Islet of Langerhans (tissue), 1 donor: ENCODE measurements at regions not wholly inside any gene's neighbourhood (a gene's known extent, or its start where the extent isn't known, plus 50 kb on each side); places are given as distances from the start of the nearest gene placed in this dataset.
"Not testable (repeated sequence)": the region's sequence is repeated elsewhere in the genome, so short reads cannot be mapped to it uniquely, and the experiment has no call there.

ENCODE experiments used
- FAIRE-seq: peaks from one replicate; lab custom pipeline; 2011; peaks lifted over from hg19 to GRCh38; lab: Jason Lieb, UNC

DNA sequence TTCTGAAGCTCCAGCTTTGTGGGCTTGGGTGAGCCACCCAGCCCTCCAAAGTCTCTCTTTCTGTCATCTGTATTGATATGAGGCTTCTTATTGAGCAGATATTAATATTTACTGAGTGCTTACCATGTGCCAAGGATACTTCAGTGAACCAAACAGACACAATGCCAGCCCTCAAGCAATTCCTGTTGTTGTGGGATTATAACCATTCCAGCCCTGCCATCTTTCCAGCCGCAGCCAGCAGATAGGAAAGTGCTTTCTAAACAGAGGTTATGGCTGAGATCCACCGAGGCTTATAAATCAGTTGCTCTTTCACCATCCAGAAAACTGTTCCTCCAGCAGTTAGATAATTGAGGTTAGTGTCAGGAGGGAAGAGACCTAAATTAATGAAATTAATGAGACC is 137.7 kb upstream of the ALDH1B1 start:
- no peak for FAIRE-seq

GRCh38 chr9:38254151-38254550 is 138.4 kb upstream of the ALDH1B1 start:
- no peak for FAIRE-seq

DNA sequence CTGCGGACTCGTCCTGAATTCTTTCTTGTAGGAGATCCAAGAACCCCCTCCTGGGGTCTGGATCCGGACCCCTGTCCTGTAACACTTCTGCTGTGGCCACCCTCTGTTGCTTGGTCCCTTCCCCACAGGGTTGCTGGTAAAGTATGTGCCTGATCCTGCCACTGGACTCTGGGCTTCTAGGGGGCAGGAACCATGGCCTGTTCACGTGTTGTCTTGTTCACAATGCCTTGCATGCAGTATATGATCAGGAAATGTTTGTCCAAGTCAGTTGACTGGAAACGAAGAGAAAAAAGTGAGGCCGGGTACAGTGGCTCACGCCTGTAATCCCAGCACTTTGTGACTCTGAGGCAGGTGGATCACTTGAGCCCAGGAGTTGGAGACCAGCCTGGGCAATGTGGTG is 139.3 kb upstream of the ALDH1B1 start:
- no peak for FAIRE-seq

DNA sequence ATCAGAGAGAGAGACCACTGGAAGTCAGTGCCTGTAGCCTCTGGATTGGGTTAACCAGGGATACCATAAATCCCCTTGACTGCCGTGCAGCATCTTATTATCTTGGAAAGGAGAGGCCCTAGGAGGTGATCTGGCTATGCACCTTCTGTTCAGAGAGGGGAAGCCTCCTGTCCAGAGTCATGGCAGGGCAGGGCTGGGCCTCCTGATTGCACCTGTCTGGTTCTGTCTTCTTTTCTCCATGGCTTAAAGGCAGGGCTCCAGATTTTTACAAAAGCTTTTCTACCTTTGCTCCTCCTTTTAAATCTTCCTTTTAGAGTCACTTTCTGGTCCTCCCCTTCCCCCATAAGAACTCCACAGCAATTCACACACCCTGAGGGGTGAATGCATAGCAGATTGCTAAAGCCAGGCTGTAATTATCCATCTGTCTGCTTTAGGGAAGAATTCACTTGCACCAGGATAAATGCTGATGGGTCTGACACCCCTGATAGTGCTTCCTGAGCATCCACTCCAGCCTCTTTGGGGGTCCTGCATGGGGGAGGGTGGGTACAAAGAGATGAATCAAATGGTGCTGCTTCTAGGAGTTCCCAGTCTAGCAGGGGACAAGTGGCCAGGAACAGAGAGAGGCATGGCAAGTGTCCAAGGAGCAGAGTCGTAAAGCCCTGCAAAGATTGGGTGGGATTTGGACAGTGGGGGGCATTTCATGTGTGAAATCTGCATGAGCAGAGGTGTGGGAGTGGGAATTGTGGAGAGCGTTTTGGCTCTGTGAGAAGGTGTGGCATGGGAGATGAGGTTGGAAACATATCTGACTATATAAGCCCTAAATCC is 141.3 kb upstream of the ALDH1B1 start:
- FAIRE-seq = no peak

- FAIRE-seq = no peak
Measured at GRCh38 chr9:38250279-38251035, 142.0 kb upstream of the ALDH1B1 start.

DNA sequence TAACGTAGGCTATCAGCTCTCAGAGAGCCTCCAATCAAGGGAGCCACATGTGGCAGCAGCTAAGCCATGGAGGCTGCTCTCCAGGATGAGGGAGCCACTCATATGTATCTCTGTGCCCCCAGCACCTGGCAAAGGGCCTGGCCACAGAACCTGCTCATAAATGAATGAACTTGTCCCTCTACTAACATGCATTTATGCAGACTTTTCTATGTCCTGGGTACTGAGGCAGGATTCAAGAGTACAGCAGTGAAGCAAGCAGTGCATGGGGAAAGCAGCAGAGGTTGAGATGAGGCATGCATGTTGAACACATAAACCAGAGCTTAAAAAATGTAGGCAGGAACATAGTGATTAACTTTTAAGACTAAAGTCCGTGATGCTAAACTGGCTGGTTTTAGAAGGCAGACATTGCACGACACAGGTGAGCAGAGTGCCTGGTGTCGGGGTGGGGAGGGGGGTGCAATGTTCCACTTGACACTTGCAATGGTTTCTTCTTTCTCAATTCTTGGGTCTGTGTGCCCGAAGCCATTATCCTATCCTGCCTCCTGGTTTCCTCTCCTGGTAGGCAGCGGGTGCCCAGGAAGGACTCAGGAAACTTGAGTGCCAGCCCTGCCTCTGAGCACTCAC is 142.8 kb upstream of the ALDH1B1 start:
- FAIRE-seq = no peak

GRCh38 chr9:38249049-38249448 is 143.5 kb upstream of the ALDH1B1 start:
- no peak for FAIRE-seq

DNA sequence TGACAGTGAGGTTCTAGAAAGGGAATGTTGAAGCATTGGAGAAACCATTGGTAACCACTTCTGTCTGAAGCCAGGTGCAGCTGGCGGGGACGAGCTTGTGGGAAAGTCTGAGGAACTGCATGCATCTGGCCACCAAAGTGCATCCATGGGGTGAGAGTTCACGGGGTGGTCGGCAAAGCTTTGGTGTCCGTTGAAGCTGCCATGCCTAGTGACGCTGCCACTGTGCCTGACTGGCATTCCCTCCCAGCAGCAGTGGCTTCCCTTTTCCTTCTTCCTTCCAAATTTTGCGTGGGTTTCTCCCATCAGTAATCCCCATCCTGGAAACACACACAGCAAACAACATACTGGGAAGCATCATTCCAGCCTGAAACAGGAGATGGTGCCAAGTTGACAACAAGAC is 145.7 kb upstream of the ALDH1B1 start:
- FAIRE-seq = no peak

- FAIRE-seq = no peak
Measured at GRCh38 chr9:38244971-38245370, 147.5 kb upstream of the ALDH1B1 start.

DNA sequence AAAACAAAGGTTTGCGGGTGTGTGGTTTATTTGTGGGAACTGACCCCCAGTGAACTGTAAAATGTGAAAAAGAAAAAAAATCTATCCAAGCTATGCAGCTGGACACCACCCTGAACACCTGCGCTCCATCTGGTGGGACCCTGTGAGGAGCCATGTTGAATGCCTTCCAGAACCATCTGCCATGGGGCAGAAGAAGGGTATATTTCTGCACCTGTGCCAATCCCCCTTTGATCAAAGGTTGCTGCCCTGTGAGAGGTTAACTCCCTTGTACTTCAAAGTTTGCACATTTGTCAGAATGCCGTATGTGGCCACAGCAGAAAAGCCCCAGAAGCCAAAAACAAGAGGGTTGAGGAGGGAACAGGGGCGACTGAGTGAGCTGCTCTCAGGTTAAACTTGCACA is 148.5 kb upstream of the ALDH1B1 start:
- FAIRE-seq = no peak

GRCh38 chr9:38242151-38242550 is 150.4 kb upstream of the ALDH1B1 start:
- FAIRE-seq = not testable (repeated sequence)

DNA sequence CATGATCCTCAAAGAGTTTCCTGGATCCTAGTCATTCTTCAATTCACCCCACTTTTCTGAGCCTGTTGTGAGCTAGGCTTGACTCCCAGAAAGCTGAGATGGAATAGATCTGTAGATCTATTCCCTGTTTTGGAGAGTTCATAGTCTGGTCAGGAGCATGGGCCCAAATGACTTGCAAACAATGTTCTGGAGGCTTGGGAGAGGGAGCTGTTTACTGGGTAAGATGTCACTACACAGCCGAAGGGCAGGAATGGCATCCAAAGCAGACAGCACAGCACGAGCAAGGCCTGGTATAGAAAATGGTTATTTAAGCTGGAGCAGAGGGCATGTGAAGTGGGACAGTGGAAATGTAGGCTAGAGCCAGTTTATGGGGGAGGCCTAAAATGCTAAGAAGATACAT is 152.5 kb upstream of the ALDH1B1 start:
- FAIRE-seq = no peak

- no peak for FAIRE-seq
Measured at GRCh38 chr9:38235244-38235643, 157.3 kb upstream of the ALDH1B1 start.

- no peak for FAIRE-seq
Measured at GRCh38 chr9:38234479-38235170, 157.9 kb upstream of the ALDH1B1 start.

- no peak for FAIRE-seq
Measured at GRCh38 chr9:38233796-38234355, 158.6 kb upstream of the ALDH1B1 start.

DNA sequence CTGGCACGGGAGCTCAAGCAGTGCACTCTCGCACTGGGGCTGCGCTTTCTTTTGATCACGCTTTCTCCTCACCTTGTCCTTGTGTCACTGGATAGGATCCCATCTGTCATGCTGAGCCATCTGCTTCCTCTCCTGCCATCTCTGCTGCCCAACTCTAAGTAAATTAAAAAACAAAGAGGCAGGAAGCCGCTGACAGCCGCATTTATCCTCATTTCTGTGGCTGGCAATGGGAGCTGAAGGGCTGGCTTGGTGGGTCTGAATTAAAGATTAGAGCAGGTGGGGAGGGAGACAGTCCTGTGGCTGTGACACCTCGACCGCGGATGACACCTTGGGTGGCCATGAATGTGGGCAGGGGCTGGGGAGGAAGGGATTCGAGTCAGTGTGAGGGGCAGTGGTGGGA is 159.2 kb upstream of the ALDH1B1 start:
- no peak for FAIRE-seq

- FAIRE-seq = no peak
Measured at GRCh38 chr9:38232895-38233294, 159.6 kb upstream of the ALDH1B1 start.

DNA sequence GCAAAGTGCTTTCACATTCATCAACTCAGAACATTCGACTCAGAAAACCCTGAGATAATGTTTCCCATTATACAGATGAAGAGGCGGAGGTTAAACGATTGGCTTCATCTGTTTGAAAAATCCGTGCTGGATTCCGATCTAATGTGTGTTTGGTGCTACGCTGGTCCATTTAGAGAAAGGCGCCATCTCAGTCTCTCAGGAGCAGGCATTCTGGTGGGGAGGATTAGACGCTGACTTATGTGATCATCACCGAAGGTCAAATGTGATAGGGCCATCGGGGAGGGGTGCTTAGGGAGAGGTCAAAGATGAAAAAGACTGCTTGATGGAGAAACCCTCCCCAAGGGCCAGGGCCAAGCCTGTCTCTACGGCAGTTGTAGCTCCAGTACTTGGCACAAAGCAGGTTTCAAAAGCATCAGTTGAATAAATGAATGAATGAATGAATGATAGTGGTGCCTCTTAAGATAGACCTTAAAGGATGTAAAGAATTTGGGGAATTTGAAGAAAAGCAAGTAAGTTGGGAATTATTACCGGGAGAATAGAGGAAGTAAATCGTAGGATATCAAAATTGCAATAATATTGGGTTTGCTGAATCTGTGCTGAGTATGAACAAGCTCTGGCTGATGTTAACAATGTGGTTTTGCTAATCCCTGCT is 160.6 kb upstream of the SHB start:
- no peak for FAIRE-seq

DNA sequence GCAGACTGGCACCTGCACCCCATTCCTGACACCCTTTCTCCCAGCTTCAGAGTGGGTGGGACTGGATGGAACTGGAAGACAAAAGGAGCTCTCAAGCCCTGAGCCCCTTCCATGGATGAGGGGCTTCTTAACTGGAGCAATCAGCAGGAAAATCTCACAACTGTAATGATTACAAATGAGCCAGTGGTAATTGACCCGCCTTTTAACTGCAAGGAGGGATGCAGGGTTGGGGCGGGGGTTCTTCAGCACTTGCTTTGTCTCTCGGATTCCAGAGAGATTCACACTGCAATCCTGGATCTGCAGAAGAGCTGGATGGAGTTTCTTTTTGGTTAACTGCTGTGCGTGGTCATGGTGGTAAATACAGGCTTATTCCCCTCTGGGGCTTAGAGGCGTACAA is 160.1 kb upstream of the SHB start:
- no peak for FAIRE-seq

DNA sequence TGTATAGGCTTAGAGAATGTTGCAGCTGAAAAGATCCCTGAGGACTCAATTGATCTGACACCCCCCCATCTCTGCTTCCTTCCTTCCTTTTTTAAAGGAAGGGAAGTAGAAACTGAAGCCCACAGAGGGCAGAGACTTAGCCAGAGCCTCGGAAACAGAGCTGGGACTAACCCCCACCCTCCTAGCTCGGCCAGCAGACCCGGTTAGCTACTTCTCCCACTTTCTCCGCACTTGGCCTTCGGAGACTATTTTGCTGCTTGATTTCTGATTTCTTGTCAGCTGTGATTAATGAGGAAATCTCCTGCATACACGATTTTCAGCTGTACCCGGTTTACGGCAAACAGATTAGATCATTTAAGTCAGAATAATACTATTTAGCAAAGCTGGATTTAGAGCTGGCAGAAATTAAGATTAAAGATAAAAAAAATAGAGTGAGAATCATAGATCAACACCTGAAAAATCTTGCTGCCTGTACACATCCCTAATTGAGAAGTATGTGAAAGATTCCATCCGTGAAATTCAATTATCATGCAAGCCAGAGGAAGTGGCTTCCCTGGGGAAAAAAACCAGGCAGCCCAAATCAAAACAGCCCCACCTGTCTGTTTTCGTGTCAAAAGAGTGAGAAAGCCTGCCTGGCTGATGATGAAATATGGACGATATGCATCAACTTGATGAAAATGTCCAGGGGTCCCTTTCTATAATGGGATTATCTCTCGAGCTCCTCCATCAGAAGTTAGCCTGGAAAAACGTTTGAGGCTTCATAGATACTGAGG is 159.5 kb upstream of the SHB start:
- no peak for FAIRE-seq

DNA sequence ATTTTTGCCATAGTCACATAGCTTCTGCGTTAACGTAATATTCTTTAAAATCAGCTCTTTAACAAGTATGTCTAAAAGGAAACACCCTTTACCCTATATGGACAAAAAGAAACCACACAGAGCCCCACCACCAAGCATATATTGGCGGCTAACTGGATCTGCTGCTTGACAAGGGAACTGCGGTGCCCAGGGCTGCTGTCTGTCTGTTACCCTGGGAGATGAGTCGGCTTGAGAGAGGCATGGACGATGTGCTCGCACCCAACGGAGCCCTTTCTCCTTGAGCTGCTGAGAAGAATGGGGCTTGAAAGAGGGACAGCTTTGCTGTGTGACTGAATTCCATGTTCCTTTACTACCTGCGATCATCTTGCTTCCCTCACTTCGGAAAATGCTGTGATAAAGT is 158.6 kb upstream of the SHB start:
- no peak for FAIRE-seq
